ENCODE measurements at regions not wholly inside any gene's neighbourhood (a gene's known extent, or its start where the extent isn't known, plus 50 kb on each side); places are given as distances from the start of the nearest gene placed in this dataset.

DNA sequence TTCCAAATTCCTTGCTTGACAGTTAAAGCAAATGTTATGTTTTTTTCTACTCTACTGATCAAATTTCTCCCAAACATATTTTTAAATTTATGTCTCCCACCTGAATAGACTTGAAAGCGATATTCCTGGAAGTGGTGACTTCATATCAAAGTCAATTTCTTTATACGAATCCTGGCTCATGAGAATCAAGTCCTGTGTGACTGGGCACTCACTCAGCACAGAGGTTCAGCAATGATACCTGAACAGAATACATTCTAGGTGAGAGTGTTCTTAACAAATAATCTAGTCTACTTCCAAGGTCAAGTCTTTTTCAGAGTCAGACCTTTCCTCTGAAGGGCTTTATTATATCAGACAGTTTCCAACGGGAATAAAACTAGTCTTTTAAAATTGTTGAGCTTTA is 1070.6 kb downstream of the TRHDE start:
- Mint-ChIP-seq H3K36me3 (no peaks in the 10 kb centered on the region), H3K27ac (no peak overlapping the region), H3K4me3 (no peak overlapping the region), H3K9me3 (peaks cover 0 to 12% (median 4%) of the 10 kb centered on the region in 7 donors), H3K4me1 (no peaks in the 10 kb centered on the region), H3K27me3 (ENCODE audit: low read depth in 3 of 3) (no peaks in the 10 kb centered on the region)
- no peak overlapping the region for H3K27ac ChIP-seq (ENCODE audit: low read depth in 1 of 2, low read length in 2 of 2)
- no peak overlapping the region for H3K9ac ChIP-seq (ENCODE audit: insufficient read depth, low read length, poor library complexity, severe bottlenecking)
- intact Hi-C loops (cut with micrococcal nuclease), result no loop called here
- H3K79me2 ChIP-seq (ENCODE audit: insufficient read depth, low read length), result no peaks in the 10 kb centered on the region
- H3K4me2 ChIP-seq (replicated peaks; ENCODE audit: extremely low read depth, low read length, poor library complexity, severe bottlenecking), result no peak overlapping the region
- no peaks in the 10 kb centered on the region for H4K20me1 ChIP-seq (ENCODE audit: insufficient read depth, low read length)
- TF ChIP-seq, protein P1, sequence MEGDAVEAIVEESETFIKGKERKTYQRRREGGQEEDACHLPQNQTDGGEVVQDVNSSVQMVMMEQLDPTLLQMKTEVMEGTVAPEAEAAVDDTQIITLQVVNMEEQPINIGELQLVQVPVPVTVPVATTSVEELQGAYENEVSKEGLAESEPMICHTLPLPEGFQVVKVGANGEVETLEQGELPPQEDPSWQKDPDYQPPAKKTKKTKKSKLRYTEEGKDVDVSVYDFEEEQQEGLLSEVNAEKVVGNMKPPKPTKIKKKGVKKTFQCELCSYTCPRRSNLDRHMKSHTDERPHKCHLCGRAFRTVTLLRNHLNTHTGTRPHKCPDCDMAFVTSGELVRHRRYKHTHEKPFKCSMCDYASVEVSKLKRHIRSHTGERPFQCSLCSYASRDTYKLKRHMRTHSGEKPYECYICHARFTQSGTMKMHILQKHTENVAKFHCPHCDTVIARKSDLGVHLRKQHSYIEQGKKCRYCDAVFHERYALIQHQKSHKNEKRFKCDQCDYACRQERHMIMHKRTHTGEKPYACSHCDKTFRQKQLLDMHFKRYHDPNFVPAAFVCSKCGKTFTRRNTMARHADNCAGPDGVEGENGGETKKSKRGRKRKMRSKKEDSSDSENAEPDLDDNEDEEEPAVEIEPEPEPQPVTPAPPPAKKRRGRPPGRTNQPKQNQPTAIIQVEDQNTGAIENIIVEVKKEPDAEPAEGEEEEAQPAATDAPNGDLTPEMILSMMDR (IDR thresholded peaks at IDR 0.05), result no peak
- no peaks in the 10 kb centered on the region for H3K36me3 ChIP-seq (replicated peaks in 1 of 2; ENCODE audit: control insufficient read depth in 1 of 2, insufficient read depth in 2 of 2, low read length in 2 of 2)
- H2AFZ ChIP-seq (ENCODE audit: insufficient read depth, low read depth, low read length, poor library complexity, severe bottlenecking), result no peak overlapping the region
- H3K4me1 ChIP-seq (ENCODE audit: control insufficient read depth in 1 of 2, insufficient read depth in 2 of 2, low read length in 2 of 2), result no peaks in the 10 kb centered on the region
- no peaks in the 10 kb centered on the region for H3K27me3 ChIP-seq (ENCODE audit: control insufficient read depth in 2 of 2, insufficient read depth in 2 of 2, low read length in 2 of 2)
- no peaks in the 10 kb centered on the region for H3K9me3 ChIP-seq (replicated peaks in 1 of 2; ENCODE audit: control insufficient read depth in 1 of 2, insufficient read depth in 1 of 2, low read length in 2 of 2)
- no peak for DNase-seq
- no peak overlapping the region for H3K4me3 ChIP-seq (replicated peaks in 1 of 3; ENCODE audit: low read depth in 2 of 3, low read length in 3 of 3)
- no CpG with 5 or more reads among the region's 3 CpGs for WGBS (ENCODE audit: insufficient coverage)

DNA sequence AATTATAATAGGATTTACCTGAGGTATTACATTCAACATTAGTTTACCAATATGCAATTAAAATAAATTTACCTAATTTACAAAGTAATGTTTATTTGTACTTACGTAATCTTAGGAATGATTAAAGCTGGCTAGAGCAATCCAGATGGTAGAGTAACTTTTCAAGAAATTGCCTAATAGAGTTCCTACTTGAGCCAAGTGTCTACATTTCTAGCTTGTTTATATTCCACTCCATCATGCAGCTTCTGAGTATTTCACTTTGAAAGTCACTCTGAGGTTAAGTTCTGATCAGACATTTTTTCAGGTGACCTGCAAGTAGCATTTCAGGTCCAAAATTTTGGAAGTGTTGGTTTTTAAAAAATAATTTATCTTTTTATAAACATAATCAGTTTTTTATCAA is 1080.7 kb downstream of the TRHDE start:
- DNase-seq, result no peak
- Histone ChIP-seq H2AFZ (ENCODE audit: insufficient read depth, low read depth, low read length, poor library complexity, severe bottlenecking) (no peak overlapping the region), H3K4me1 (ENCODE audit: control insufficient read depth in 1 of 2, insufficient read depth in 2 of 2, low read length in 2 of 2) (no peaks in the 10 kb centered on the region), H4K20me1 (ENCODE audit: insufficient read depth, low read length) (no peaks in the 10 kb centered on the region), H3K4me3 (replicated peaks in 1 of 3; ENCODE audit: low read depth in 2 of 3, low read length in 3 of 3) (no peak overlapping the region), H3K27ac (ENCODE audit: low read depth in 1 of 2, low read length in 2 of 2) (no peak overlapping the region), H3K79me2 (ENCODE audit: insufficient read depth, low read length) (no peaks in the 10 kb centered on the region), H3K9ac (ENCODE audit: insufficient read depth, low read length, poor library complexity, severe bottlenecking) (no peak overlapping the region), H3K4me2 (replicated peaks; ENCODE audit: extremely low read depth, low read length, poor library complexity, severe bottlenecking) (no peak overlapping the region), H3K36me3 (replicated peaks in 1 of 2; ENCODE audit: control insufficient read depth in 1 of 2, insufficient read depth in 2 of 2, low read length in 2 of 2) (no peaks in the 10 kb centered on the region), H3K9me3 (replicated peaks in 1 of 2; ENCODE audit: control insufficient read depth in 1 of 2, insufficient read depth in 1 of 2, low read length in 2 of 2) (peaks cover 5 to 8% of the 10 kb centered on the region in 2 donors), H3K27me3 (ENCODE audit: control insufficient read depth in 2 of 2, insufficient read depth in 2 of 2, low read length in 2 of 2) (no peaks in the 10 kb centered on the region)
- TF ChIP-seq, protein P1 (IDR thresholded peaks at IDR 0.05), result no peak
- WGBS (ENCODE audit: insufficient coverage), result no CpG with 5 or more reads among the region's 1 CpG
- Mint-ChIP-seq H3K4me1 (no peaks in the 10 kb centered on the region), H3K4me3 (no peak overlapping the region), H3K9me3 (peaks cover 4 to 11% (median 6%) of the 10 kb centered on the region in 7 donors), H3K27ac (no peak overlapping the region), H3K36me3 (no peaks in the 10 kb centered on the region), H3K27me3 (ENCODE audit: low read depth in 3 of 3) (no peaks in the 10 kb centered on the region)
- intact Hi-C loops (cut with micrococcal nuclease), result no loop called here

All from CD14-positive monocyte (primary cell).